ENCODE measurements at regions not wholly inside any gene's neighbourhood (a gene's known extent, or its start where the extent isn't known, plus 50 kb on each side); places are given as distances from the start of the nearest gene placed in this dataset.

DNA sequence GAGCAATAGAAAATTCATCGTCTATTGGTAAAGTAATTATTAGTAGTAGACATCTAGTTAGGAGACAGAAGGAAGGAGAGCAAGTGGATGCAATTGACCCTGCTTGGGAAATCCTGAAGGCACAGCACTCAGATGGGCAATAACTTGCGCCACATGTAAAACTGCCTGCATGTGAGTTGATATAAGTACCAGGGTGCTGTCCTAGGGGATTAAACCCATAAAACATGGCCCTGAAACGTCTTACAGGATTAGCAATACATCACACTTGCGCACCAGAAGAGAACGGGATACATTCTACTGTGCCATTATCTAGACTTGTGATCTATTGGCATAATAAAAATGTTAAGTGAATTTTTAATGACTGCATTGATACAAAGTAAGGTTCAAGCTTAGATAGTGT, 277.5 kb upstream of the LYPLAL1 start:
- no peak for TF ChIP-seq EZH2 (IDR thresholded peaks at IDR 0.05)
- no peak for TF ChIP-seq POLR2AphosphoS5 (IDR thresholded peaks at IDR 0.05; ENCODE audit: borderline replicate concordance, low read depth, low read length)
